Neural cell (in vitro differentiated cells): ENCODE measurements at regions not wholly inside any gene's neighbourhood (a gene's known extent, or its start where the extent isn't known, plus 50 kb on each side); places are given as distances from the start of the nearest gene placed in this dataset.

ENCODE experiments used
- H2AFZ ChIP-seq: fragments of 200-600, 300-800 bp; sonication (generic), shearing (Covaris generic); 2 replicates; pipeline ENCODE4 v1.6.0; 2014; ENCODE audit warnings: low read depth, mild to moderate bottlenecking, antibody characterized with exemption, low read length, moderate library complexity
- H3F3A ChIP-seq: fragments of 200-600 bp; shearing (Covaris generic); 2 replicates; pipeline ENCODE4 v1.6.1; 2016; ENCODE audit warnings: mild to moderate bottlenecking, moderate library complexity, mixed read lengths, antibody characterized with exemption, low read length; ENCODE audit not compliant: insufficient read depth, poor library complexity, severe bottlenecking
- H3K27ac ChIP-seq: fragments of 200-600, 300-800 bp; sonication (generic), shearing (Covaris generic); 2 replicates; pipeline ENCODE4 v1.5.1; 2014; ENCODE audit warnings: mild to moderate bottlenecking, low read length, moderate library complexity
- H3K27me3 ChIP-seq: fragments of 300-800, 200-600 bp; sonication (generic), shearing (Covaris generic); 2 replicates; pipeline ENCODE4 v1.6.0; 2014; ENCODE audit warnings: mild to moderate bottlenecking, low read depth, low read length, moderate library complexity; ENCODE audit not compliant: insufficient read depth
- H3K36me3 ChIP-seq: fragments of 300-800, 200-600 bp; sonication (generic), shearing (Covaris generic); 2 replicates; pipeline ENCODE4 v1.5.1; 2014; ENCODE audit warnings: mild to moderate bottlenecking, antibody characterized with exemption, low read length, moderate library complexity; ENCODE audit not compliant: insufficient read depth
- H3K4me2 ChIP-seq: fragments of 300-800, 200-600 bp; sonication (generic), shearing (Covaris generic); 2 replicates; pipeline ENCODE4 v1.6.0; 2014; ENCODE audit warnings: mild to moderate bottlenecking, low read length
- H3K4me3 ChIP-seq: fragments of 300-800, 200-600 bp; sonication (generic), shearing (Covaris generic); 2 replicates; pipeline ENCODE4 v1.5.1; 2014; ENCODE audit warnings: mild to moderate bottlenecking, low read length, moderate library complexity
- H3K79me2 ChIP-seq: fragments of 200-600 bp; shearing (Covaris generic); replicated peaks from 2 replicates; pipeline ENCODE4 v1.6.0; 2014; ENCODE audit warnings: mild to moderate bottlenecking, low read length, moderate library complexity; ENCODE audit not compliant: insufficient read depth
- H3K9ac ChIP-seq: fragments of 300-800, 200-600 bp; sonication (generic), shearing (Covaris generic); 2 replicates; pipeline ENCODE4 v1.6.1; 2016; ENCODE audit warnings: mild to moderate bottlenecking, low read length, mixed read lengths
- H3K9me2 ChIP-seq: fragments of 200-600 bp; shearing (Covaris generic); 2 replicates; pipeline ENCODE4 v1.6.1; 2016; ENCODE audit warnings: mild to moderate bottlenecking, low read length, mixed read lengths; ENCODE audit not compliant: insufficient read depth
- H3K9me3 ChIP-seq: fragments of 200-600, 300-800 bp; sonication (generic), shearing (Covaris generic); 2 replicates; pipeline ENCODE4 v1.6.1; 2016; ENCODE audit warnings: mild to moderate bottlenecking, mixed run types, low read length, moderate library complexity, mixed read lengths
- H4K20me1 ChIP-seq: fragments of 200-600 bp; shearing (Covaris generic); 2 replicates; pipeline ENCODE4 v1.6.1; 2016; ENCODE audit warnings: mild to moderate bottlenecking, mixed run types; ENCODE audit not compliant: insufficient read depth
- EP300 ChIP-seq: fragments of 450-650 bp; conservative IDR thresholded peaks from 2 replicates; pipeline ENCODE4 v1.6.1; 2014; ENCODE audit warnings: antibody characterized with exemption, mild to moderate bottlenecking, moderate library complexity; ENCODE audit not compliant: poor library complexity, severe bottlenecking
- EZH2 ChIP-seq: fragments of 200-600, 300-800 bp; shearing (Covaris generic), sonication (generic); IDR thresholded peaks from 2 replicates; pipeline ENCODE4 v1.6.1; 2014; ENCODE audit warnings: antibody characterized with exemption, low read length, borderline replicate concordance, mild to moderate bottlenecking; ENCODE audit not compliant: insufficient read depth, poor library complexity, severe bottlenecking
- MXI1 ChIP-seq: fragments of 450-650 bp; conservative IDR thresholded peaks from 2 replicates; pipeline ENCODE4 v1.6.1; 2014; ENCODE audit warnings: antibody characterized with exemption, mild to moderate bottlenecking; ENCODE audit not compliant: poor library complexity, severe bottlenecking
- POLR2AphosphoS5 ChIP-seq: IDR thresholded peaks from 2 replicates; pipeline ENCODE4 v1.6.1; 2012
- RAD21 ChIP-seq: fragments of 450-650 bp; conservative IDR thresholded peaks from 2 replicates; pipeline ENCODE4 v1.6.1; 2014; ENCODE audit warnings: antibody characterized with exemption, mild to moderate bottlenecking, moderate library complexity
- SMC3 ChIP-seq: fragments of 450-650 bp; conservative IDR thresholded peaks from 2 replicates; pipeline ENCODE4 v1.6.1; 2014; ENCODE audit warnings: antibody characterized with exemption, mild to moderate bottlenecking, moderate library complexity; ENCODE audit not compliant: poor library complexity
- TAF1 ChIP-seq: IDR thresholded peaks from 2 replicates; pipeline ENCODE4 v1.6.1; 2012; ENCODE audit warnings: low read depth
- TF ChIP-seq, protein P1 (sequence below): fragments of 450-650 bp; IDR thresholded peaks from 2 replicates; pipeline ENCODE4 v1.5.1; 2014; ENCODE audit warnings: antibody characterized with exemption, mild to moderate bottlenecking, moderate library complexity; ENCODE audit not compliant: poor library complexity, severe bottlenecking
- TF ChIP-seq, protein P2 (sequence below): IDR thresholded peaks from 2 replicates; pipeline ENCODE4 v1.6.1; 2012; ENCODE audit warnings: borderline replicate concordance

DNA sequence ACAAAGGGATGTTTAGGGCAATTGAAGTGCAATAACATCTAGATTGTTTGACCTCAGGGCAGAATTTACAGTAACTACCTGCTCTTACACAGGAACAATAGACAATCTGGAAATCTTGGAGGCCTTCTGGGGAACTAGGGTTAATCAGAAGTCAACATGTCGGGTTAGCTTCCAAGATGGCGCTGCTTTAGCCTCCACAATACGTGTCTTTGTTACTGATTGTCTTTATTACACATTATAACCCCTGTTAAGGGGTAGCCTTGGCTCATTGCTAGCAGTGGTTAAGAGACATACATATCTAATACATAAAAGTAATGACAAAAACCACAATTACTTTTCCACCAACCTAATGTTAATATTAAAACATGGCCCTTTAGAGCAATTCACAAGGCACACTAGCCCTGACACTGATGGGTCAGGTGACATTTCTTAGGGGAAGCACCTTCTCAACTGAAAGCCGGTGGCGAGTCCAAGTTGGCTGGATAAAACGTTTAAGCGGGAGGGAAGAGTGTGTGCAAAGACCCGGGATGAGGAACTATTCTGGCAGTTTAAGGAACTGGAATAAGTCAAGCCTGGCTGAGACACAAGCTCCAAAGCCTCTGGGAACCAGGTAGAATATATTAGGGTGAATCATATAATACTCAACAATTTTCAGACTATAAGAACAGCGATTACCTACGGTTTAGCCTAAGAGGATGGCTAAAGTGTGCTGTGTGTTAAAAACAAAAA, 236.9 kb downstream of the BCAS1 start:
- Histone ChIP-seq H3K4me2 (no peak overlapping the region), H3K4me3 (no peak overlapping the region), H3K9ac (no peak overlapping the region), H3F3A (no peaks in the 10 kb centered on the region), H3K9me2 (no peaks in the 10 kb centered on the region), H2AFZ (no peak overlapping the region), H3K79me2 (no peaks in the 10 kb centered on the region), H3K9me3 (no peaks in the 10 kb centered on the region), H4K20me1 (no peaks in the 10 kb centered on the region), H3K27me3 (no peaks in the 10 kb centered on the region), H3K27ac (no peak overlapping the region), H3K36me3 (no peaks in the 10 kb centered on the region)
- TF ChIP-seq, protein P1, sequence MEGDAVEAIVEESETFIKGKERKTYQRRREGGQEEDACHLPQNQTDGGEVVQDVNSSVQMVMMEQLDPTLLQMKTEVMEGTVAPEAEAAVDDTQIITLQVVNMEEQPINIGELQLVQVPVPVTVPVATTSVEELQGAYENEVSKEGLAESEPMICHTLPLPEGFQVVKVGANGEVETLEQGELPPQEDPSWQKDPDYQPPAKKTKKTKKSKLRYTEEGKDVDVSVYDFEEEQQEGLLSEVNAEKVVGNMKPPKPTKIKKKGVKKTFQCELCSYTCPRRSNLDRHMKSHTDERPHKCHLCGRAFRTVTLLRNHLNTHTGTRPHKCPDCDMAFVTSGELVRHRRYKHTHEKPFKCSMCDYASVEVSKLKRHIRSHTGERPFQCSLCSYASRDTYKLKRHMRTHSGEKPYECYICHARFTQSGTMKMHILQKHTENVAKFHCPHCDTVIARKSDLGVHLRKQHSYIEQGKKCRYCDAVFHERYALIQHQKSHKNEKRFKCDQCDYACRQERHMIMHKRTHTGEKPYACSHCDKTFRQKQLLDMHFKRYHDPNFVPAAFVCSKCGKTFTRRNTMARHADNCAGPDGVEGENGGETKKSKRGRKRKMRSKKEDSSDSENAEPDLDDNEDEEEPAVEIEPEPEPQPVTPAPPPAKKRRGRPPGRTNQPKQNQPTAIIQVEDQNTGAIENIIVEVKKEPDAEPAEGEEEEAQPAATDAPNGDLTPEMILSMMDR: no peak
- TF ChIP-seq TAF1 (no peak), EZH2 (no peak), SMC3 (no peak), POLR2AphosphoS5 (no peak)
- TF ChIP-seq, protein P2, sequence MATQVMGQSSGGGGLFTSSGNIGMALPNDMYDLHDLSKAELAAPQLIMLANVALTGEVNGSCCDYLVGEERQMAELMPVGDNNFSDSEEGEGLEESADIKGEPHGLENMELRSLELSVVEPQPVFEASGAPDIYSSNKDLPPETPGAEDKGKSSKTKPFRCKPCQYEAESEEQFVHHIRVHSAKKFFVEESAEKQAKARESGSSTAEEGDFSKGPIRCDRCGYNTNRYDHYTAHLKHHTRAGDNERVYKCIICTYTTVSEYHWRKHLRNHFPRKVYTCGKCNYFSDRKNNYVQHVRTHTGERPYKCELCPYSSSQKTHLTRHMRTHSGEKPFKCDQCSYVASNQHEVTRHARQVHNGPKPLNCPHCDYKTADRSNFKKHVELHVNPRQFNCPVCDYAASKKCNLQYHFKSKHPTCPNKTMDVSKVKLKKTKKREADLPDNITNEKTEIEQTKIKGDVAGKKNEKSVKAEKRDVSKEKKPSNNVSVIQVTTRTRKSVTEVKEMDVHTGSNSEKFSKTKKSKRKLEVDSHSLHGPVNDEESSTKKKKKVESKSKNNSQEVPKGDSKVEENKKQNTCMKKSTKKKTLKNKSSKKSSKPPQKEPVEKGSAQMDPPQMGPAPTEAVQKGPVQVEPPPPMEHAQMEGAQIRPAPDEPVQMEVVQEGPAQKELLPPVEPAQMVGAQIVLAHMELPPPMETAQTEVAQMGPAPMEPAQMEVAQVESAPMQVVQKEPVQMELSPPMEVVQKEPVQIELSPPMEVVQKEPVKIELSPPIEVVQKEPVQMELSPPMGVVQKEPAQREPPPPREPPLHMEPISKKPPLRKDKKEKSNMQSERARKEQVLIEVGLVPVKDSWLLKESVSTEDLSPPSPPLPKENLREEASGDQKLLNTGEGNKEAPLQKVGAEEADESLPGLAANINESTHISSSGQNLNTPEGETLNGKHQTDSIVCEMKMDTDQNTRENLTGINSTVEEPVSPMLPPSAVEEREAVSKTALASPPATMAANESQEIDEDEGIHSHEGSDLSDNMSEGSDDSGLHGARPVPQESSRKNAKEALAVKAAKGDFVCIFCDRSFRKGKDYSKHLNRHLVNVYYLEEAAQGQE: no peak

DNA sequence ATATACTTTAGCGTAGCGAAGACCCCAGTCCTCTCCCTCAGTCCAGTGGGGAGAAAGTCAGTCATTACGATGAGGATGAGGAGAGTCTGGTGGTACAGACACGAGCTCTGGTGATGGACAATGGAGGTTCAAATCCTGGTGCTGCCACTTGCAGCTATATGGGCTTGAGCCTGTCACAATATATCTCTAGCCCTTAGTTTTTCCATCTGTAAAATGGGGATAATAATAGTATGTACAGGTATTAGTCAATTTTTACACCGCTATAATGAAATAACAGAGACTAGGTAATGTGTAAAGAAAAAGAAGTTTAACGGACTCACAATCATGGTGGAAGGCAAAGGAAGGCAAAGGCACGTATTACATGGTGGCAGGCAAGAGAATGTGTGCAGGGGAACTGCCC, 237.9 kb downstream of the BCAS1 start:
- Histone ChIP-seq H3K79me2 (no peaks in the 10 kb centered on the region), H3K9me3 (no peaks in the 10 kb centered on the region), H3K36me3 (no peaks in the 10 kb centered on the region), H4K20me1 (no peaks in the 10 kb centered on the region), H3K4me3 (no peak overlapping the region), H3K9ac (no peak overlapping the region), H3F3A (no peaks in the 10 kb centered on the region), H3K9me2 (no peaks in the 10 kb centered on the region), H3K27ac (no peak overlapping the region), H2AFZ (no peak overlapping the region), H3K4me2 (no peak overlapping the region), H3K27me3 (no peaks in the 10 kb centered on the region)
- TF ChIP-seq MXI1: no peak
- TF ChIP-seq EZH2: no peak
- TF ChIP-seq POLR2AphosphoS5: no peak

DNA sequence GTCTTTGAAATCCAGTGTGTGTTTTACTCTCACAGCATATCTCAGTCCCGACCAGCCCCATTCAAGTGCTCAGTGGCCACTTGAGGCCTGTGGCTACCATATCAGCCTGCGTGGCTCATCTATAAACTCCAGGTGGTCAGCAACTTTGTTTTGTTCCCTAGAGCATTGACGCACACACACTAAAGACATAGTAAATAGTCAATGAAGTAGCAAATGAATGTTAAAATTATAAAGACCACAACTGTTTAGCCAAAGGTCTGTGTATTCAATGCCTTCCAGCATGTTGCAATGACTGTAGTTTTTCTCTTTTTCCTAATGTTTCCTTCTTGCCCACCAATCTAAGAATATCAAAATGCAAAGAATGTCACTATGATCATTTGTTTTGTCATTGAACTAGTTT, 238.2 kb upstream of the ZNF217 start:
- H3K36me3 ChIP-seq: no peaks in the 10 kb centered on the region
- no peak overlapping the region for H3K9ac ChIP-seq
- no peak overlapping the region for H2AFZ ChIP-seq
- H3F3A ChIP-seq: no peaks in the 10 kb centered on the region
- no peaks in the 10 kb centered on the region for H3K9me3 ChIP-seq
- TF ChIP-seq POLR2AphosphoS5 (no peak), SMC3 (no peak), TAF1 (no peak), EP300 (no peak), EZH2 (no peak), RAD21 (no peak), MXI1 (no peak)
- TF ChIP-seq, protein P2: no peak
- TF ChIP-seq, protein P1: no peak
- no peak overlapping the region for H3K4me3 ChIP-seq
- no peaks in the 10 kb centered on the region for H3K9me2 ChIP-seq
- H3K79me2 ChIP-seq: no peaks in the 10 kb centered on the region
- H3K27ac ChIP-seq: no peak overlapping the region
- no peaks in the 10 kb centered on the region for H3K27me3 ChIP-seq
- no peaks in the 10 kb centered on the region for H4K20me1 ChIP-seq
- no peak overlapping the region for H3K4me2 ChIP-seq
